HG03354 (cell line): ENCODE measurements at regions not wholly inside any gene's neighbourhood (a gene's known extent, or its start where the extent isn't known, plus 50 kb on each side); places are given as distances from the start of the nearest gene placed in this dataset.

ENCODE experiments used
- ATAC-seq: cut with Tn5 transposase; IDR thresholded peaks from one replicate; pipeline ENCODE4 v1.9.1; 2021; ENCODE audit warnings: mild to moderate bottlenecking; ENCODE audit not compliant: unreplicated experiment, poor library complexity, severe bottlenecking

DNA sequence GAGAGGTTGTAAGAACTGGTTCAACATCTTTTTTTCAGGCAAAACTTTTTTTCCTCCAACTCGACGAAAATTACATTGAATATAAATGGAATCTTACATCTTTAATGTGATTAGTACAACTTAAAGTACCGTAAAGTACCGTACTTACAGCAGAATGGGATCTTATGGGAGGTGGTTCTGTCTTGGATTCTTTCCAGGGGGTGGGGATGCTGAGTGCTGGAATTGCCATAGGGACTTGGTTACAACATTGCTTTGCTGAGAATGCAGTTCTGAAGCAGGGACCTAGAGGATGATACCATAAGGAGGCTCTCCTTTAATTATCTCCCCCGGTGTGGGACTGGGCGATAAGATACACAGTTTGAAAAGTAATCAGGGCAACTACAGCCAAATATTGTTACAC is 186.4 kb downstream of the KLF5 start:
- no peak for ATAC-seq

DNA sequence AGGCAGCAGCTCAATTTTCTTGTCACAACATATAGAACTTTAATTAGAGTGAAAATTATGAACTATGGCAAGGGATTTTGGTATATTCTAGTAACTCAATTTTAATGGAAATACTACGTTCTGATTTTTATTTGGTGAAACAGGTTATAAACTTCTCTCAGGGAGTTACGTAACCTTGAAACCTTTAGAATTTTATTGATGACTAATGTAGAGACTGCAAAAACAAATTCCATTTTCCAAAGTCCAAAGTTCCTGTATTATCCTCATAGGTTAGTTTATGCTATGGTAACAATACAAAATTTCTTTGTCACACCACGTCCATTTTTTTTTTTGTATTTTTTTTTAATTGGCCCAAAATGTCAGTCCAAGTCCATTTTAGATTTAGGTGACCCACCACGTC is 185.7 kb downstream of the KLF5 start:
- ATAC-seq = no peak

DNA sequence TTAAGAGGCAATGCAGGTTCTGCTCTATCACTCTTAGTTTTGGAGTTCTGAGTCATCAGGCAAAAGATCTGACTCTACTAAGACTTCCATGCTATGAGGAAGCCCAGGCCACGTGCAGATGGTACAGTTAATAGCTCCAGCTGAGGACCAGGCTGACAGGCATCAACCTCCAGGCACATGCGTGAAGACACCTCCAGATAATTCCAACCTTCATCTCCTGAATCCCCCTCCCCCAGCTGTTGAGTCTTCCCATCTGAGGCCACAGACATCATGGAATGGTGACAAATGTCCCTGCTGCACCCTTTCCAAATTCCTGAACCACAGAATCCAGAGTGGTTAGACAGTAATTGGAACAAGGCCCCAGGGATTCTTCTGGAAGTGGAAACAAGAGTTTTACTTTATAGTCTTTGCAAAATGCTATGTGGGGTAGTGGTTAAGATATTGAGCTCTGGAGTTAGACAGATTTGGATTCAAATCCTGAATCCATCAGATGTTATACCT is 183.8 kb downstream of the KLF5 start:
- ATAC-seq = no peak

DNA sequence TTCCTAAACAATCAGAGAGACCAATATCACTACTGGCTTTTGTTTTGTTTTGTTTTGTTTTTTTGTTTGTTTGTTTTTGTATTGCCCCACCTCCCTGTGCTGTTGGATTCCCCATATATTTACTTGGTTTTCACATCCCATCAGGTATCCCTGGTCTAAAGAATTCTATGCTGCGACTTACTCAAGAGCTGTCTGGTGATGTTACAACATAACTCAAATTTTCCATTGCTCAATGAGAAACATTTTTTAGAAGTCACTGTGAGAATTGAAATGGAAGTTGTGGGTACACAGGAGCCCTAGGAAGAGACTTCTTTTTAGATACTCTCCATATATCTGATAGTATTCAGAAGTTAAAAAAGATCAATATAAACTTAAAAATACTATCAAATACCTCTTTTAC is 181.4 kb downstream of the KLF5 start:
- no peak for ATAC-seq

DNA sequence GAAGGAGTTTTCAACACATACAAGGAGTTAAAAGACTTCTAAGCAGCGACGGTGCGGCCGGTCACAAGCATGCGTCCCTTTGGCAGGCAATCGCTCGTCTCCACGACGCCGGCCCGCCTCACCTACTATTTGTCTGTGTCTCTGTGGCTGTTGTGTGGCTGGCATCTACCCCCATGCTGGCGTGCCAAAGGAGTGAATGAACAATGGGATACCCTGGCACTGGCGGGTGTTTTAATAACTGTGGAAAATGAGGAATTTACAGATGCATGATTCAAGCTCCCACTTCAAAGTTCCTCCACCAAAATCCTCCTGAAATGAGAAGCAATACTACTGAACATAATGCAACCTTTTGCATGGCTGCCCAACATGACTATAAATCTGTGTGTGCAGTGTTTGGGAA is 176.6 kb downstream of the KLF5 start:
- ATAC-seq = no peak

DNA sequence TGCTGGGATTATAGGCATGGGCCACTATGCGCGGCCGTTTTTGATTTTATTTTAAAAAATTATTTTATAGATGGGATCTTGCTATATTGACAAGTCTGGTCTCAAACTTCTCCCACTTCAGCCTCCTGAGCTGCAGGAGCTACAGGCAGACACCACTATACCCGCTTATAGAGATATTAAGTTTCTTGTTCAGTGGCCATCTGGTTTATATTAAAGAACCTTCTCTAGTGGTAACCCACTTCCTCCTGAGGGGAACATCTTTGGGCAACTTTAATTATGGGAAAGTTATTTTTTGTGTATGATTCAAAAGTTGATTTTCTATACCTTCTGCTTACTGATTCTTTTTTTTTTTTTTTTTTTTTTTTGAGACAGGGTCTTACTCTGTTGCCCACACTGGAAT is 172.7 kb downstream of the KLF5 start:
- no peak for ATAC-seq

DNA sequence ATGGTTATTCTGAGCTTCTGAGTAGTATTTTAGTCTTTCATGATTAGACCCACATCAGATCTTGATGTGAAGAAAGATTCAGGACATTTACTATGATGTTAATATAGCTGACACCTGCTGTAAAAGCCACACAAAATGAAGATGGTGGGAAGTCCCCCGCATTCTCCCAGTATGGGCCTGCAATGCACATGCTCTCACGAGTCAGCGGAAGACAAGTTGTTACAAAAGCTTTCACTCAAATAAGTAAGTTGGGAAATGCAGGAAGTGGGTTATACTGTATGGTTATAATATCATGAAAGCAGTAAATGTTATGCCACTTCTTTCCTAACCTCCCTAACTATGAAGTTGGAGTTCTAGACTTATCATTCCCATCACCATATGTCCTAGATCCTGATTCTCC is 171.9 kb downstream of the KLF5 start:
- ATAC-seq = no peak

DNA sequence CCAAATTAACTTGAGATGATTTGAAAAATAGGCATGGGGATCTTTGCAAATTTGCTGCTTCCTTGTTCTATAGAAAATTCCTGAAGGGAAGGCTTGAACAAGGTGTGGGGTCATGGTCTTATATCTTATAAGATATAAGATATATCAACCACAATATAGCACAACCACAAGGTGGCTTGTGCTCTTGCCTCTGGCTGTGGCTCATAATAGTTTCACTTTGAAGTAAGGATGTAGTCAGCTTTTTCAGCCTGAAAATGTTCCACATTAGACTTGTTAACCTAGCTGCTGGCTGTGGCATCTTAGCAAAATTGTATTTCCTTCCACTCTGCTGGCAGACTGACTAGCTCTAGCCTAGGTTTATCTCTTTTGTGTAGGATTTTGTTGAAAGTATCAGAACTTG is 169.7 kb downstream of the KLF5 start:
- ATAC-seq = no peak

DNA sequence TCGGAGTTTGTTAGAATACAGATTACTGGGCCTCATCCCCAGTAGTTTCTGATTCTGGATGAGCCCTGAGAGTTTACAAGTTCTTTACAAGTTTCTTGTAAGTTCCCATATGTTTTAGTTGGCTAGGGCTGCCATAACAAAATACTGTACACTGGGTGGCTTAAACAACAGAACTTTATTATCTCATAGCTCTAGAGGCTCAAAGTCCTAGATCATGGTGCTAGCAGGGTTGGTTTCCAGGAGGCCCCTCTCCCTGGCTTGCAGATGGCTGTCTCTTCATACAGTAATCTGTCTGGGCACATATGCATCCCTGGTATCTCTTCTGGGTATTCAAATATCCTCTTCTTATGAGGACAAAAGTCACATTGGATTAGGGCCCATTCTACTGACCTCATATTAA is 167.2 kb downstream of the KLF5 start:
- no peak for ATAC-seq

DNA sequence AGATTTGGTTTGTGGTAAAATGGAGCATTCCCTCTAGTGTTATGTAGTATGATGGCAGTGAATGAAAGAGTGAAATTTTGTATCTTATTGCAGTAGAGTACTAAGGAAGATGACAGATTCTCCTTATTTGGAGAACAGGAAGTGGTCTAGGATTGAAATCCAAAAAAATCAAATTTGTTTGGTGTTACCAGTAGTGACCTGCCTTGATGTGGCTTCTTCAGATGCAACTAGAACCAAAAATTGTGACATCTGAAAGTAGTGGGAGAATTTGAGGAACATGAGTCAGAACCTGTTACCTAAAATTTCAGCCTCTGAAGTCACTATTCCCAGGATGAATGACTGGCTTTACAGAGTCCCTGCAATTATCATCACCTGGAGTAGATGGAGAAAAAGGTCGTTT is 165.9 kb downstream of the KLF5 start:
- no peak for ATAC-seq

DNA sequence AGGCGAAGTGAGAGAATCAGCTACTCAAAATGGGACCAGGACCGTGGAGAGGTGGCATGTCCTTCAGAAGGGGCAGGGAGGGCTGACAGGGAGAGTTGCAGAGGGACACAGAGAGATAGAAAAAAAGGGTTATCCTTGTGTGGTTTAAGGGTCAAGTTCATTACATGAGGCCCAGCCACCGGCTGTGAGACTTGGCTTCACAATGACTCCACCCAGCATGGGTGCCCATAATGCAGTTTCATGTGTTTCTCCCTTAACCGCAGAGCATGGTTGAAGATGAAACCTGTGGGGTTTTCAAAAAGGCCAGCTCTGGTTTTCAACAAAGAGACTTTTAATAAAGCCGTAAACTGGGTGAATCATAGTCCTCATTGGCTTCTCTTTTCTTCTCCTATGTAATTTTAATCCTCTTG is 164.6 kb downstream of the KLF5 start:
- peak; percentile 91 for ATAC-seq

DNA sequence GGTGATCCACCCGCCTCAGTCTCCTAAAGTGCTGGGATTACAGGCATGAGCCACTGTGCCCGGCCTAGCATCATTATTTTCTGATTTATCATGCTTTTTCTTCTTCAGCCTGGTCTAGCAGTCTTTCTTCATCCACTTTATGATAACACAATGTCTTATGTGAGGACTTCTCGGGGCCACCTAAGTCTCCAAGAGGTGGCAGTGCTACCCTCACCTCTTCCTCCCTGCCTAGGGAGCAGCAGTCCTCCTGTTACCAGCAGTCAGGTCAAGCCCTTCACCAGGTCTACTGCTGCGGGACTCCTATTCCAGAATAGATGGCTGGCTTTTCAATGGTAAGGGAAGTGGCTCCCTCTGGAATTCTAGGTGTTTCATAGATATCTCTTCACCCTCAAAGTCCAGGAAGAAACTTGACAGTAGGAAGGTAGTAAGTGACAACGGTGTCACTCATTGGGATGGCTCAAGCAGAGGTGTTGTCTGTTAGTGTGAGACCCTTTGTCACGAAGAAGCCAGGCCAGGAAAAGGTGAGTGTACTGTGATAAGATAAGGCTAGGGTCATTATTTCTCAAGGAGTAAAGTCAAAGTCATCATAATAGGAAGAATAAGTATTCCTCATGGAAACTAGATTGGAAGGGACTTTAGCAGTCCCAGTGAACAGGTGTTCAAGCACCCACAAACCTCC is 164.0 kb downstream of the KLF5 start:
- ATAC-seq = peak; percentile 2

DNA sequence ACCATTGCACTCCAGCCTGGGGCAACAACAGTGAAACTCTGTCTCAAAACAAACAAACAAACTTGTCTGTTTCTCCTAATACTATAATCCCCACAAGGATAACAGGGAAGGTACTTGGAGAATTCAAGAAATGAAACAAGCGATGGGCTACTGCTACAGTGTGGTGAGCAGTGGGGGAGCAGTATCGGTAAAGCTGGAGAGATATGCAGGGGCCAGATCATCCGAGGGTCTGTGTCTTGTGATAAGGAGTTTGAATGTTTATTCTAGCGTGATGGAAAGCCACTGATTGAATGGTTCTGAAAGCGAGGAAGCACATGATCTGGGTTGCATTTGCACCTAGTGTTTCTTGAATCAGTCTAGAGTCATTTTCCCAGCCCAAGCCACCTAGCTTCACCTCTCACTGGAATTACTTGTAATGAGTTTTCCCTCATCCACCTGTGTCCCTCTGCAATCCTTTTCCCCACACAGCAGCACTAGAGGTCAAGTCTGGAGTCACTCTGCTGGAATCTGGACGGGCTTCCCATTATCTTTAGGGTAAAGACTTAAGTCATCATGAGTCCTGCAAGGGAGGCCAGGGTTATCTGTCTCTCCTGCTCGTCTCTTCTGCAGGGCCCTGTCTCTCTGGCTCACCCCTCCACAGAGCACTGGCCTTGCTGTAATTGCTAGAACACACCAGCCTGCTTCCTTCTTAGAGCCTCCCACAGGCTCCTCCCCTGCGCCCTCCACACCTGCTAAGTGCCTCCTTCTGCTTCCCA is 162.3 kb downstream of the KLF5 start:
- ATAC-seq = no peak

DNA sequence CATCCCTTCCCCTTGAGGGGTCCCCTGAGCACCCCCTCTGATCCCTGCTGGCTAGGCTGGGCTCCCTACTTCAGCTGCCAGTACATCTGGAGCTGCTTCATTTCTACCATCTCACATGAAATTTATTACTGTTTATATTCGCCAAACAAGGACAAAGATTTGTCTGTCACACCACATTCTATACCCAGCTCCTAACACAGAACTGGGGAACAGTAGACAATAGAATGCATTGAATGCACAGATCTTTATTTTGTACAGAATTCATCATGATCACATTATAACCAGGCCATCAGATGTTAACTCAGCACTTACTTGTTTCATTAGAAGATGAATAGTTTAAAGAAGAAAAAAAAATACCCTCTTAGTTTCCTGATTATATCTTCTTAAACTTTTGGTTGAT is 159.4 kb downstream of the KLF5 start:
- ATAC-seq = no peak

DNA sequence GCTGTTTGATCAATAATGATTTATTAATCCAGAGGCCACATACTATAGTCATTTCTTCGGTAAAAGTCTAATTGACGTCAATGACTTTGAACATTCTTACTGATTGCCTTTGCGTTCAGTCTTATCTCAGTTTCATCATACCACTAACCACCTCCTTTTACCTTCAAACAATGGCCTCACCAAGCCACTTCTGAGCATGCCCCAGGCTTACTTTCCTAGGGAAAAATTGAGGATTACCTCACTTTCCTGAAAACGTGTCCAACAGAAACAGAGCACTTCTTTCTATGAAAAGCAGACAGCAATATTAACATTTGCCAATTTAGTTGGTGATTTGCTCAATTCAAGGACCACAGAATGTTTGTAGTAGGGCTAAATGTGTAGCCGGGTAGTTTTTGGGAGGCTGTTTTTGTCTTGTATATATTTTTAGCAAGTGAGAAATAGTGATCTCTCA is 157.6 kb downstream of the KLF5 start:
- ATAC-seq = no peak

DNA sequence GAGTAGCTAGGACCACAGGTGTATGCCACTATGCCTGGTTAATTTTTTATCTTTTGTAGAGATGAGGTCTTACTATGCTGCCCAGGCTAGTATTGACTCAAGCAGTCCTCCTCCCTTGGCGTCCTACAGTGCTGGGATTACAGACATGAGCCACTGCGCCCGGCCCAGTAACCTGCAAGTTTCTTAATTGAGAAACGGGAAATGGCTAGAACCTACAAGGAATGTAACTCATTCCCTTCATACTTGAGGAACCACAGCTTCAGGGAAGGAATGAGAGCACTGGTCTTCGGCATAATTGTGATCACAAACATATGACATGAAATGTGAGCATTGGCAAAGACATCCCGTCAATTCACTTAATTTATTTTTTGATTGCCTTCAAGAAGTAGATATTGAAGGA is 157.0 kb downstream of the KLF5 start:
- no peak for ATAC-seq

DNA sequence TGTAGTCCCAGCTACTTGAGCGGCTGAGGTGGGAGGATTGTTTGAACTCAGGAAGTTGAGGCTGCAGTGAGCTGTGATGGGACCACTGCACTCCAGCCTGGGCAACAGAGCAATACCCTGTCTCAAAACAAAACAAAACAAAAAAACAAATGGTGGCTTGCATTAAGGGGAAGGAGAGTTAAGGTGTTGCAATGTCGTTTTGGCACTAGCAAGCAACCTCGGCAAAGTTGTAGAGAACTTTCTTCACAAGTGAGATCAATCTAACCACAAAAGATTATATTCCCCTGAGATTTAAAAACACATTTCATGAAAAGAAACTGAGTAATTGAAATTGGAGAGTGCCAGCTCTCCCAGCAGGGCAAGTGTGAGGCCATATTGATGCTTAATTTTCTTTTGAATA is 153.7 kb downstream of the KLF5 start:
- no peak for ATAC-seq

DNA sequence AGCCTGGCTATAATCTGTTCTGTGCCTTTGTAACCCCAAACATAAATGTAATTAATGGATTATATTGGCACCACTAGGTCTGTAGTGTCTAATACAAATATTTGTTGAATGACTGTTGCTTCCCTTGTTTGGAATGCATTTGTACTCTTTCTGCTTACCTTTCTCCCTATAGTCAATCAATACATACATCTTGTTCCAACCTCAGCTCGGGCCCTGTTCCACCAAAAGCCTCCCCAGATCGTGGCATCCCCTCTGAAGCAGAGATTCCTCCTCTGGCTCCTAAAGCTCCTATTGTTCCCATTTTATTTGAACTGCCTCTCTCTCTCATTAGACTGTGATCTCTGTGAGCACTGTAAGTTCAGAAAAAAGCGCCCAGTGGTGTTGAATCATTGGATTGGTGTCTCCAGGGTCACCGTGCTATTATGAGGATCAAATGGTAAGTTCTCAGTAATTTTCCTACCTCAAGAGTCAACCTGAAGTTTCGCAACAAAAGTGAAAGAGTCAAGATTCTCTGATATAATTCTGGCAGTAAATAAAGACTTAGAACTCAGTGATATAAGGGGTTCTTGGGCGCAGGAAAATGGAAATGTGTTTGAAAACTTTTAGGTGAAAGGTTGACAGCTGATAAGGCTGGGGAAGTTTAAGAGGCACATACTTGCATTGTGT is 151.5 kb downstream of the KLF5 start:
- no peak for ATAC-seq

DNA sequence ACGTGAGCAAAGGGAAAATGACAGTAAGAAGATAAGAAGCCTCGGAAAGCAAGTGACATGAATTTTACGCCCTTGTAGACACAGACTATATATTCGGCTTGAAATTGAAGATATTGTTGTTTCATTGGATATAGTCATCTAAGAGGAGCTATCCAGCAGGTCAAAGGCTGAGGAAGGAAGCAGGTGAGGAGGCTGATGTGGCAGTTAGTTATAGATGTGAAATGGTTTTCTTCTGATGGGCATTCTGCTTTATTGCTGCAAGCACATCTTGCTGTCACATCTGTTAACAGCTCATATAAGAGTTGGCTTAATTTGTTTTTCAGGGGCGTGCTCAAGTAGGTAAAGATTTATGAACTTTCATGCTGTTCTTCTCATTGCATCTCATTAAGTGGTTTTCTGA is 146.1 kb downstream of the KLF5 start:
- ATAC-seq = no peak

DNA sequence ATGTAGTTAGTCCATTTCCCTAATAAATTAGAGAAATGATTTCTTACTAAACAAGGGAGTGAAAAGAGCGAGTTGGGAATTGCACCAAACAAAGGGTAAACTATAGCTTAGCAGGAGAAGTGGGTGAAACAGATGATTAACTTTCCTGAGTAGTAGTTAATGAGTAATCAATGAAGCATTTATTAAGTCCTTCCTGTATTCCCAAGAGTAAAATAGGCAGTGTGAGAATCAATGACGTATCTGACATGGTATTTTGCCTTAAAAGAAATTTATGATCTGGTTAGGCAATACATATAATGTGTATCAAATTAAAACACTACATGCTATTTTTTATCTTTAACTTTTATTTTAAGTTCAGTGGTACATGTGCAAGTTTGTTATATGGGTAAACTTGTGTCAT is 142.8 kb downstream of the KLF5 start:
- ATAC-seq = no peak

DNA sequence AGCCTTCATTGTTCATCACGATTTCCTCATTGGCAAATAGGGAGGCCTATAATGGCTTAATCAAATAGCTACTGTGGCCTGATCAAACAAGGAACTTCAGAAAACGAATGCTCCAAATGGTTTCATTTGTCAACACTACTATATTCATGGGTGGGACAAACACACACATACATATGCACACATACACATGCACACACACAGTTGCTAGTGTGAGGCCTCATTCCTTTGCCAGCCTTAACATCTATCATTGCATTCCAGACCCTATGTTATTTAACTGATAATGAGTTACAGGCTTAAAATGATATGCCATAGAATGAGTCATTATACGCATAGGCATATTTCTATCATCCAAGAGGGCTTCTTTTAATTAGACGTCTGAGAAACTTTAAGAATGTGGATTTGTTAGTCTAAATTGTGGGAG is 140.2 kb downstream of the KLF5 start:
- ATAC-seq = no peak
